Endothelial cell of umbilical vein (primary cell): ENCODE measurements at regions not wholly inside any gene's neighbourhood (a gene's known extent, or its start where the extent isn't known, plus 50 kb on each side); places are given as distances from the start of the nearest gene placed in this dataset.

Experiments used
- CTCF ChIP-seq, 2 donors: IDR thresholded peaks; 1 replicate in 1 of 2; 2 replicates in 1 of 2; pipeline ENCODE4 v1.5.1; 2011; ENCODE audit warnings: low read length in 2 of 2, mild to moderate bottlenecking in 2 of 2, moderate library complexity in 2 of 2, control low read depth in 1 of 2, inconsistent platforms in 1 of 2, low read depth in 1 of 2; ENCODE audit not compliant: insufficient read depth in 1 of 2; ENCODE audit errors: extremely low read depth in 1 of 2
- EZH2 ChIP-seq: IDR thresholded peaks from 2 replicates; pipeline ENCODE4 v1.6.1; 2012; ENCODE audit warnings: borderline replicate concordance, low read depth, mild to moderate bottlenecking, moderate library complexity, low read length, inconsistent platforms; ENCODE audit not compliant: severe bottlenecking
- FOS ChIP-seq: IDR thresholded peaks from 2 replicates; pipeline ENCODE4 v1.6.1; 2011; ENCODE audit warnings: mild to moderate bottlenecking, low read length, moderate library complexity, borderline replicate concordance; ENCODE audit not compliant: insufficient read depth
- GATA2 ChIP-seq: IDR thresholded peaks from 2 replicates; pipeline ENCODE4 v1.7.0; 2011; ENCODE audit warnings: low read depth, mild to moderate bottlenecking, moderate library complexity, mixed read lengths, low read length; ENCODE audit not compliant: insufficient read length, insufficient read depth
- JUN ChIP-seq: IDR thresholded peaks from 2 replicates; pipeline ENCODE4 v1.6.1; 2011; ENCODE audit warnings: borderline replicate concordance, low read depth; ENCODE audit not compliant: insufficient read length, insufficient read depth
- MAX ChIP-seq: IDR thresholded peaks from 2 replicates; pipeline ENCODE4 v1.6.1; 2011; ENCODE audit not compliant: insufficient read depth, insufficient read length
- POLR2A ChIP-seq: IDR thresholded peaks from 2 replicates; pipeline ENCODE4 v1.6.1; 2012; ENCODE audit warnings: low read depth, mild to moderate bottlenecking, control low read depth, low read length
- POLR2AphosphoS5 ChIP-seq: IDR thresholded peaks from 2 replicates; pipeline ENCODE4 v1.6.1; 2012; ENCODE audit warnings: low read depth, mild to moderate bottlenecking, control low read depth, low read length, moderate library complexity; ENCODE audit not compliant: insufficient read depth

GRCh38 chrX:114127411-114128025 is 456.4 kb upstream of the HTR2C start:
- TF ChIP-seq POLR2A, result no peak
- TF ChIP-seq CTCF (IDR thresholded peaks at IDR 0.05; ENCODE audit: extremely low read depth in 1 of 2, insufficient read depth in 1 of 2, low read depth in 1 of 2, low read length in 2 of 2), result no peak
- TF ChIP-seq MAX, result no peak
- TF ChIP-seq EZH2, result no peak
- TF ChIP-seq FOS, result no peak
- TF ChIP-seq JUN, result no peak
- no peak for TF ChIP-seq POLR2AphosphoS5
- no peak for TF ChIP-seq GATA2
